H1 (cell line): ENCODE measurements at regions not wholly inside any gene's neighbourhood (a gene's known extent, or its start where the extent isn't known, plus 50 kb on each side); places are given as distances from the start of the nearest gene placed in this dataset.

Experiments
- CREB1 ChIP-seq: IDR thresholded peaks from 2 replicates; pipeline ENCODE4 v1.6.1; 2012; ENCODE audit warnings: inconsistent platforms
- EGR1 ChIP-seq: IDR thresholded peaks from 2 replicates; pipeline ENCODE4 v1.6.1; 2011; ENCODE audit warnings: low read depth, low read length, borderline replicate concordance
- EP300 ChIP-seq, 2 experiments: IDR thresholded peaks; 1 replicate in 1 of 2; 2 replicates in 1 of 2; pipeline ENCODE4 v1.6.1; 2011 to 2012; ENCODE audit warnings: low read depth in 2 of 2, low read length in 2 of 2, mild to moderate bottlenecking in 2 of 2, borderline replicate concordance in 1 of 2, inconsistent platforms in 1 of 2, moderate library complexity in 1 of 2
- EZH2 ChIP-seq: fragments of 200-600 bp; sonication (generic); IDR thresholded peaks from 2 replicates; pipeline ENCODE4 v1.7.1; 2012; ENCODE audit warnings: low read depth, mild to moderate bottlenecking, moderate library complexity, low read length, inconsistent platforms; ENCODE audit not compliant: severe bottlenecking
- FOSL1 ChIP-seq: IDR thresholded peaks from 2 replicates; pipeline ENCODE4 v1.6.1; 2011; ENCODE audit warnings: mild to moderate bottlenecking, low read depth, low read length, moderate library complexity; ENCODE audit not compliant: insufficient read depth
- KDM1A ChIP-seq: fragments of 200-600, 300-600 bp; sonication (generic); IDR thresholded peaks from 2 replicates; pipeline ENCODE4 v1.7.1; 2016; ENCODE audit warnings: mild to moderate bottlenecking, low read length, borderline replicate concordance
- MAFK ChIP-seq: IDR thresholded peaks from 2 replicates; pipeline ENCODE4 v1.6.1; 2012; ENCODE audit warnings: low read depth, mild to moderate bottlenecking, improper control_type of control experiment, low read length
- POLR2A ChIP-seq, 2 experiments: IDR thresholded peaks; 1 replicate in 1 of 2; 2 replicates in 1 of 2; pipeline ENCODE4 v1.6.1; 2011; ENCODE audit warnings: low read depth in 2 of 2, low read length in 2 of 2, mild to moderate bottlenecking in 2 of 2; ENCODE audit errors: control extremely low read depth in 1 of 2
- RXRA ChIP-seq: IDR thresholded peaks from 2 replicates; pipeline ENCODE4 v1.6.1; 2011; ENCODE audit warnings: low read depth, mild to moderate bottlenecking, low read length, moderate library complexity; ENCODE audit not compliant: insufficient read depth
- SIN3A ChIP-seq, 2 experiments: IDR thresholded peaks in 1 of 2; conservative IDR thresholded peaks in 1 of 2; 2 replicates each; pipeline ENCODE4 v1.6.1; 2011 to 2012; ENCODE audit warnings: low read length in 2 of 2, improper control_type of control experiment in 1 of 2, low read depth in 1 of 2, mild to moderate bottlenecking in 1 of 2
- TF ChIP-seq, protein P1 (sequence below), 3 experiments: IDR thresholded peaks; 1 replicate in 2 of 3; 2 replicates in 1 of 3; pipeline versions ENCODE4 v1.5.1 to v1.6.1; 2011; ENCODE audit warnings: low read length in 3 of 3, mild to moderate bottlenecking in 3 of 3, inconsistent platforms in 2 of 3, low read depth in 1 of 3, moderate library complexity in 1 of 3; ENCODE audit not compliant: insufficient read depth in 1 of 3; ENCODE audit errors: control extremely low read depth in 1 of 3
- TF ChIP-seq, protein P2 (sequence below): IDR thresholded peaks from 2 replicates; pipeline ENCODE4 v1.6.1; 2011; ENCODE audit warnings: low read depth, mild to moderate bottlenecking, low read length; ENCODE audit not compliant: insufficient read depth

DNA sequence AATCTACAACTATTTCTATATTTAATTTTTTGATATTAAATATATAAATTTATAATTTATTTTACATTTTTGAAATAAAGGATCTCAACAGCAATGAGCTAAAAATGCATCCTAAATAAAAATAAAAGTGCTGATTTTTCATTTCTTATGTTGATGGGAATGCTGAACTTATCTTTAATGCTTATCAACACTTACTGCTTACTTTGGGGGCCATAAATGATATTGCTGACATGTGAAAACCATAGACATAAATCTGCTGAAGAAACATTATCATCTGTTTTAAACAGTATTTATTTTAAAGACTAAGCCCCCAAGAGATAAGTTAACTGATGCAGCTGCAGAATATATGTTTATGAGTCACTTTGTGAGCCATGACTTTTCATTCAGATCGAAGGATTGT, 594.1 kb upstream of the PKN2 start:
- no peak for TF ChIP-seq EP300 (IDR thresholded peaks at IDR 0.05; ENCODE audit: borderline replicate concordance in 1 of 2, low read depth in 2 of 2, low read length in 2 of 2)
- TF ChIP-seq, protein P1, sequence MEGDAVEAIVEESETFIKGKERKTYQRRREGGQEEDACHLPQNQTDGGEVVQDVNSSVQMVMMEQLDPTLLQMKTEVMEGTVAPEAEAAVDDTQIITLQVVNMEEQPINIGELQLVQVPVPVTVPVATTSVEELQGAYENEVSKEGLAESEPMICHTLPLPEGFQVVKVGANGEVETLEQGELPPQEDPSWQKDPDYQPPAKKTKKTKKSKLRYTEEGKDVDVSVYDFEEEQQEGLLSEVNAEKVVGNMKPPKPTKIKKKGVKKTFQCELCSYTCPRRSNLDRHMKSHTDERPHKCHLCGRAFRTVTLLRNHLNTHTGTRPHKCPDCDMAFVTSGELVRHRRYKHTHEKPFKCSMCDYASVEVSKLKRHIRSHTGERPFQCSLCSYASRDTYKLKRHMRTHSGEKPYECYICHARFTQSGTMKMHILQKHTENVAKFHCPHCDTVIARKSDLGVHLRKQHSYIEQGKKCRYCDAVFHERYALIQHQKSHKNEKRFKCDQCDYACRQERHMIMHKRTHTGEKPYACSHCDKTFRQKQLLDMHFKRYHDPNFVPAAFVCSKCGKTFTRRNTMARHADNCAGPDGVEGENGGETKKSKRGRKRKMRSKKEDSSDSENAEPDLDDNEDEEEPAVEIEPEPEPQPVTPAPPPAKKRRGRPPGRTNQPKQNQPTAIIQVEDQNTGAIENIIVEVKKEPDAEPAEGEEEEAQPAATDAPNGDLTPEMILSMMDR (IDR thresholded peaks at IDR 0.05; ENCODE audit: control extremely low read depth in 1 of 3, insufficient read depth in 1 of 3, low read depth in 1 of 3, low read length in 3 of 3), result no peak
- no peak for TF ChIP-seq RXRA
- no peak for TF ChIP-seq POLR2A (IDR thresholded peaks at IDR 0.05; ENCODE audit: control extremely low read depth in 1 of 2, low read depth in 2 of 2, low read length in 2 of 2)
- no peak for TF ChIP-seq EGR1
- TF ChIP-seq SIN3A (conservative IDR thresholded peaks at IDR 0.05 in 1 of 2, IDR thresholded peaks at IDR 0.05 in 1 of 2; ENCODE audit: low read depth in 1 of 2, low read length in 2 of 2), result no peak
- no peak for TF ChIP-seq FOSL1
- no peak for TF ChIP-seq MAFK
- TF ChIP-seq KDM1A, result no peak
- TF ChIP-seq CREB1, result no peak
- no peak for TF ChIP-seq EZH2
- TF ChIP-seq, protein P2, sequence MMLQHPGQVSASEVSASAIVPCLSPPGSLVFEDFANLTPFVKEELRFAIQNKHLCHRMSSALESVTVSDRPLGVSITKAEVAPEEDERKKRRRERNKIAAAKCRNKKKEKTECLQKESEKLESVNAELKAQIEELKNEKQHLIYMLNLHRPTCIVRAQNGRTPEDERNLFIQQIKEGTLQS, result no peak
